Loucy (cell line): ENCODE measurements at regions not wholly inside any gene's neighbourhood (a gene's known extent, or its start where the extent isn't known, plus 50 kb on each side); places are given as distances from the start of the nearest gene placed in this dataset.

Experiments
- H2AFZ ChIP-seq: fragments of 200-600 bp; sonication (generic); 2 replicates; pipeline ENCODE4 v1.6.0; 2016; ENCODE audit warnings: antibody characterized with exemption, mild to moderate bottlenecking, low read length, moderate library complexity
- H3F3A ChIP-seq: fragments of 200-600 bp; 2 replicates; pipeline ENCODE4 v1.6.0; 2016; ENCODE audit warnings: antibody characterized with exemption, low read depth, mild to moderate bottlenecking
- H3K27me3 ChIP-seq: fragments of 200-600 bp; sonication (generic); 2 replicates; pipeline ENCODE4 v1.6.1; 2014; ENCODE audit warnings: low read length, mild to moderate bottlenecking; ENCODE audit not compliant: insufficient read depth, poor library complexity, severe bottlenecking
- H3K36me3 ChIP-seq: fragments of 200-600 bp; sonication (generic); 2 replicates; pipeline ENCODE4 v1.6.1; 2016; ENCODE audit warnings: low read length; ENCODE audit not compliant: insufficient read depth
- H3K4me1 ChIP-seq: fragments of 200-600 bp; sonication (generic); 2 replicates; pipeline ENCODE4 v1.5.1; 2014; ENCODE audit warnings: low read length, mild to moderate bottlenecking; ENCODE audit not compliant: insufficient read depth, poor library complexity, severe bottlenecking
- H3K4me2 ChIP-seq: fragments of 200-600 bp; sonication (generic); 2 replicates; pipeline ENCODE4 v1.6.0; 2014; ENCODE audit warnings: antibody characterized with exemption, low read length, low read depth, mild to moderate bottlenecking; ENCODE audit not compliant: poor library complexity, severe bottlenecking
- H3K4me3 ChIP-seq: fragments of 200-600 bp; sonication (generic); 2 replicates; pipeline ENCODE4 v1.5.1; 2014; ENCODE audit warnings: low read length, mild to moderate bottlenecking, mixed read lengths; ENCODE audit not compliant: poor library complexity, severe bottlenecking
- H3K79me2 ChIP-seq: fragments of 200-600 bp; sonication (generic); 2 replicates; pipeline ENCODE4 v1.6.1; 2014; ENCODE audit warnings: low read length; ENCODE audit not compliant: insufficient read depth
- H3K9ac ChIP-seq: fragments of 200-600 bp; sonication (generic); 2 replicates; pipeline ENCODE4 v1.6.0; 2014; ENCODE audit warnings: mild to moderate bottlenecking, low read depth, low read length, moderate library complexity; ENCODE audit not compliant: poor library complexity, severe bottlenecking
- H3K9me2 ChIP-seq: fragments of 200-600 bp; sonication (generic); replicated peaks from 2 replicates; pipeline ENCODE4 v1.6.1; 2016; ENCODE audit warnings: low read depth, low read length, mixed read lengths
- H3K9me3 ChIP-seq: fragments of 200-600 bp; sonication (generic); 2 replicates; pipeline ENCODE4 v1.6.1; 2014; ENCODE audit warnings: mild to moderate bottlenecking, antibody characterized with exemption, low read length, low read depth; ENCODE audit not compliant: insufficient read depth
- H4K20me1 ChIP-seq: fragments of 200-600 bp; sonication (generic); 2 replicates; pipeline ENCODE4 v1.6.0; 2014; ENCODE audit warnings: antibody characterized with exemption, low read length, mild to moderate bottlenecking; ENCODE audit not compliant: insufficient read depth, poor library complexity, severe bottlenecking
- EZH2phosphoT487 ChIP-seq: fragments of 200-600 bp; IDR thresholded peaks from 2 replicates; pipeline ENCODE4 v1.6.1; 2018; ENCODE audit warnings: antibody characterized with exemption, mild to moderate bottlenecking, moderate library complexity, borderline replicate concordance
- TF ChIP-seq, protein P1 (sequence below): fragments of 200-600 bp; sonication (generic); conservative IDR thresholded peaks from 2 replicates; pipeline ENCODE4 v1.5.1; 2014; ENCODE audit warnings: mild to moderate bottlenecking, antibody characterized with exemption, low read length

DNA sequence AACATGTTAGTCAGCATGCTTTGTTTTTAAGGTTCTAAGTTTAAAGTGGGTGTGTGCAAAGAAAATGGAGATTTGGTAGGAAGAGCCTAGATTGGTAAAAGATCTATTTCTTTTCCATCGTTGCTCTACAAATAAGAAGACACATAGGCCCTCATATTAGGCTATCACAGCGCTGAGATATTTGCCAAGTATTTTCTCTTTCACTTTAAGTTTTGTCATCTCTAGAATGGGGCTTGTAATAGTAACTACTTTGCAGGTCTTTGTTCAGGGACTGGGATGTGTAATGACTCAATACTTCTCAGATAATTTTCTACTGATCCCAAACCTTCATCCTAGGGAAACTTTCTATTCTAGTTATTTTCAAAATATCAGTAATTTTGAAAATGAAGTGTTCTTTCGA is 917.7 kb upstream of the SLC10A2 start:
- TF ChIP-seq, protein P1, sequence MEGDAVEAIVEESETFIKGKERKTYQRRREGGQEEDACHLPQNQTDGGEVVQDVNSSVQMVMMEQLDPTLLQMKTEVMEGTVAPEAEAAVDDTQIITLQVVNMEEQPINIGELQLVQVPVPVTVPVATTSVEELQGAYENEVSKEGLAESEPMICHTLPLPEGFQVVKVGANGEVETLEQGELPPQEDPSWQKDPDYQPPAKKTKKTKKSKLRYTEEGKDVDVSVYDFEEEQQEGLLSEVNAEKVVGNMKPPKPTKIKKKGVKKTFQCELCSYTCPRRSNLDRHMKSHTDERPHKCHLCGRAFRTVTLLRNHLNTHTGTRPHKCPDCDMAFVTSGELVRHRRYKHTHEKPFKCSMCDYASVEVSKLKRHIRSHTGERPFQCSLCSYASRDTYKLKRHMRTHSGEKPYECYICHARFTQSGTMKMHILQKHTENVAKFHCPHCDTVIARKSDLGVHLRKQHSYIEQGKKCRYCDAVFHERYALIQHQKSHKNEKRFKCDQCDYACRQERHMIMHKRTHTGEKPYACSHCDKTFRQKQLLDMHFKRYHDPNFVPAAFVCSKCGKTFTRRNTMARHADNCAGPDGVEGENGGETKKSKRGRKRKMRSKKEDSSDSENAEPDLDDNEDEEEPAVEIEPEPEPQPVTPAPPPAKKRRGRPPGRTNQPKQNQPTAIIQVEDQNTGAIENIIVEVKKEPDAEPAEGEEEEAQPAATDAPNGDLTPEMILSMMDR: no peak
- no peak for TF ChIP-seq EZH2phosphoT487
- H3K36me3 ChIP-seq: no peaks in the 10 kb centered on the region
- H2AFZ ChIP-seq: no peak overlapping the region
- H3K4me3 ChIP-seq: no peak overlapping the region
- H3K9ac ChIP-seq: no peak overlapping the region
- no peaks in the 10 kb centered on the region for H3K4me1 ChIP-seq
- no peak overlapping the region for H3K4me2 ChIP-seq
- no peaks in the 10 kb centered on the region for H3K27me3 ChIP-seq
- no peaks in the 10 kb centered on the region for H4K20me1 ChIP-seq
- no peaks in the 10 kb centered on the region for H3K79me2 ChIP-seq
- H3K9me3 ChIP-seq: no peaks in the 10 kb centered on the region
- no peaks in the 10 kb centered on the region for H3K9me2 ChIP-seq
- no peaks in the 10 kb centered on the region for H3F3A ChIP-seq

DNA sequence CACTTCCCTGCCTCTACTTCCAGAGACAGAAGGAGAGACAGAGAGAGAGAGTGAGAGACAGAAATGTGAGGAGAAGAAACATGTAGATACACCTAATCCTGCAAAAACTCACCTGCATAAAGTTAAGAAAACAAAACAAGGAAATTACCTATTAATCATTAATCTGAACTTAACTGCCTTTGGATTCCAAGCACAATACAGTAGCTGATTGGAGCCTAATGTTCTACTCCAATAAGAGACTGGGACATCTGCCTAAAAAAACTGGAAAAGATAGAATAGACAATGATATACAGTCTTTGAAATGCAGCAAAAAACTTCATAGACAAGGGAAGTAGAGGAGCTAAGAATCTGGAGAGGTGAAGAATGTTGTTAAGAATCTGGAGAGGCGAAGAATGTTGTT is 910.2 kb upstream of the SLC10A2 start:
- Histone ChIP-seq H4K20me1 (no peaks in the 10 kb centered on the region), H3K9me3 (no peaks in the 10 kb centered on the region), H3K9me2 (no peaks in the 10 kb centered on the region), H3K4me3 (no peak overlapping the region), H3K79me2 (no peaks in the 10 kb centered on the region), H3K27me3 (no peaks in the 10 kb centered on the region), H3F3A (no peaks in the 10 kb centered on the region), H3K9ac (no peak overlapping the region), H3K4me1 (no peaks in the 10 kb centered on the region), H3K36me3 (no peaks in the 10 kb centered on the region), H2AFZ (no peak overlapping the region), H3K4me2 (no peak overlapping the region)
- TF ChIP-seq, protein P1: no peak
- TF ChIP-seq EZH2phosphoT487: no peak

DNA sequence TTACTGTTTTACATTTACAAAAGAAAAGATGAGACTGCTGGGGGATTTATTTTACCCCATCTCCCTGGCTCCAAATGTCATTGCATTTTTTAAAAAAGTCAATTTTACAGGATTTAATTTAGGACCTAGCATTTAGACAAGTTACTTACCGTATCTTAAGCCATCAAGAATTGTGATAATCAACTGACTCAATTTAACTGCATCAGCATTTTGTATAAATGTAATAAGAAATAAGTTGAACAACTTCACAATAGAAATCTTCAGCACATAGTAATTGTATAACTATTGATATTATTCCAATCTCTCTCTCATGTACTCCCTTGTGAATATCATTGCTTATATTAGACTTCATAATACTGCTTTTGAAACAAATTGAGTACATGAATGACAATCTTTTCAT is 907.5 kb upstream of the SLC10A2 start:
- H3K4me2 ChIP-seq: no peak overlapping the region
- no peaks in the 10 kb centered on the region for H3F3A ChIP-seq
- TF ChIP-seq, protein P1: no peak
- no peak for TF ChIP-seq EZH2phosphoT487
- no peaks in the 10 kb centered on the region for H3K9me2 ChIP-seq
- no peaks in the 10 kb centered on the region for H3K9me3 ChIP-seq
- H3K27me3 ChIP-seq: no peaks in the 10 kb centered on the region
- no peak overlapping the region for H3K9ac ChIP-seq
- no peaks in the 10 kb centered on the region for H3K79me2 ChIP-seq
- no peaks in the 10 kb centered on the region for H3K4me1 ChIP-seq
- no peak overlapping the region for H2AFZ ChIP-seq
- no peaks in the 10 kb centered on the region for H4K20me1 ChIP-seq
- H3K36me3 ChIP-seq: no peaks in the 10 kb centered on the region
- no peak overlapping the region for H3K4me3 ChIP-seq
